Neural cell (in vitro differentiated cells): ENCODE measurements at regions not wholly inside any gene's neighbourhood (a gene's known extent, or its start where the extent isn't known, plus 50 kb on each side); places are given as distances from the start of the nearest gene placed in this dataset.

Experiments
- H2AFZ ChIP-seq: fragments of 200-600, 300-800 bp; sonication (generic), shearing (Covaris generic); 2 replicates; pipeline ENCODE4 v1.6.0; 2014; ENCODE audit warnings: low read depth, mild to moderate bottlenecking, antibody characterized with exemption, low read length, moderate library complexity
- H3F3A ChIP-seq: fragments of 200-600 bp; shearing (Covaris generic); 2 replicates; pipeline ENCODE4 v1.6.1; 2016; ENCODE audit warnings: mild to moderate bottlenecking, moderate library complexity, mixed read lengths, antibody characterized with exemption, low read length; ENCODE audit not compliant: insufficient read depth, poor library complexity, severe bottlenecking
- H3K27ac ChIP-seq: fragments of 200-600, 300-800 bp; sonication (generic), shearing (Covaris generic); 2 replicates; pipeline ENCODE4 v1.5.1; 2014; ENCODE audit warnings: mild to moderate bottlenecking, low read length, moderate library complexity
- H3K27me3 ChIP-seq: fragments of 300-800, 200-600 bp; sonication (generic), shearing (Covaris generic); 2 replicates; pipeline ENCODE4 v1.6.0; 2014; ENCODE audit warnings: mild to moderate bottlenecking, low read depth, low read length, moderate library complexity; ENCODE audit not compliant: insufficient read depth
- H3K36me3 ChIP-seq: fragments of 300-800, 200-600 bp; sonication (generic), shearing (Covaris generic); 2 replicates; pipeline ENCODE4 v1.5.1; 2014; ENCODE audit warnings: mild to moderate bottlenecking, antibody characterized with exemption, low read length, moderate library complexity; ENCODE audit not compliant: insufficient read depth
- H3K4me2 ChIP-seq: fragments of 300-800, 200-600 bp; sonication (generic), shearing (Covaris generic); 2 replicates; pipeline ENCODE4 v1.6.0; 2014; ENCODE audit warnings: mild to moderate bottlenecking, low read length
- H3K4me3 ChIP-seq: fragments of 300-800, 200-600 bp; sonication (generic), shearing (Covaris generic); 2 replicates; pipeline ENCODE4 v1.5.1; 2014; ENCODE audit warnings: mild to moderate bottlenecking, low read length, moderate library complexity
- H3K79me2 ChIP-seq: fragments of 200-600 bp; shearing (Covaris generic); replicated peaks from 2 replicates; pipeline ENCODE4 v1.6.0; 2014; ENCODE audit warnings: mild to moderate bottlenecking, low read length, moderate library complexity; ENCODE audit not compliant: insufficient read depth
- H3K9ac ChIP-seq: fragments of 300-800, 200-600 bp; sonication (generic), shearing (Covaris generic); 2 replicates; pipeline ENCODE4 v1.6.1; 2016; ENCODE audit warnings: mild to moderate bottlenecking, low read length, mixed read lengths
- H3K9me2 ChIP-seq: fragments of 200-600 bp; shearing (Covaris generic); 2 replicates; pipeline ENCODE4 v1.6.1; 2016; ENCODE audit warnings: mild to moderate bottlenecking, low read length, mixed read lengths; ENCODE audit not compliant: insufficient read depth
- H3K9me3 ChIP-seq: fragments of 200-600, 300-800 bp; sonication (generic), shearing (Covaris generic); 2 replicates; pipeline ENCODE4 v1.6.1; 2016; ENCODE audit warnings: mild to moderate bottlenecking, mixed run types, low read length, moderate library complexity, mixed read lengths
- H4K20me1 ChIP-seq: fragments of 200-600 bp; shearing (Covaris generic); 2 replicates; pipeline ENCODE4 v1.6.1; 2016; ENCODE audit warnings: mild to moderate bottlenecking, mixed run types; ENCODE audit not compliant: insufficient read depth
- CTCF ChIP-seq: fragments of 450-650 bp; IDR thresholded peaks from 2 replicates; pipeline ENCODE4 v1.5.1; 2014; ENCODE audit warnings: antibody characterized with exemption, mild to moderate bottlenecking, moderate library complexity; ENCODE audit not compliant: poor library complexity, severe bottlenecking
- EP300 ChIP-seq: fragments of 450-650 bp; conservative IDR thresholded peaks from 2 replicates; pipeline ENCODE4 v1.6.1; 2014; ENCODE audit warnings: antibody characterized with exemption, mild to moderate bottlenecking, moderate library complexity; ENCODE audit not compliant: poor library complexity, severe bottlenecking
- EZH2 ChIP-seq: fragments of 200-600, 300-800 bp; shearing (Covaris generic), sonication (generic); IDR thresholded peaks from 2 replicates; pipeline ENCODE4 v1.6.1; 2014; ENCODE audit warnings: antibody characterized with exemption, low read length, borderline replicate concordance, mild to moderate bottlenecking; ENCODE audit not compliant: insufficient read depth, poor library complexity, severe bottlenecking
- MXI1 ChIP-seq: fragments of 450-650 bp; conservative IDR thresholded peaks from 2 replicates; pipeline ENCODE4 v1.6.1; 2014; ENCODE audit warnings: antibody characterized with exemption, mild to moderate bottlenecking; ENCODE audit not compliant: poor library complexity, severe bottlenecking
- POLR2AphosphoS5 ChIP-seq: IDR thresholded peaks from 2 replicates; pipeline ENCODE4 v1.6.1; 2012
- RAD21 ChIP-seq: fragments of 450-650 bp; conservative IDR thresholded peaks from 2 replicates; pipeline ENCODE4 v1.6.1; 2014; ENCODE audit warnings: antibody characterized with exemption, mild to moderate bottlenecking, moderate library complexity
- REST ChIP-seq: IDR thresholded peaks from 2 replicates; pipeline ENCODE4 v1.6.1; 2012; ENCODE audit warnings: borderline replicate concordance
- SMC3 ChIP-seq: fragments of 450-650 bp; conservative IDR thresholded peaks from 2 replicates; pipeline ENCODE4 v1.6.1; 2014; ENCODE audit warnings: antibody characterized with exemption, mild to moderate bottlenecking, moderate library complexity; ENCODE audit not compliant: poor library complexity
- TAF1 ChIP-seq: IDR thresholded peaks from 2 replicates; pipeline ENCODE4 v1.6.1; 2012; ENCODE audit warnings: low read depth

- no peak for TF ChIP-seq TAF1
- TF ChIP-seq CTCF = no peak
- no peak for TF ChIP-seq MXI1
- TF ChIP-seq EP300 = no peak
- TF ChIP-seq SMC3 = no peak
- TF ChIP-seq EZH2 = no peak
- TF ChIP-seq REST = no peak
- TF ChIP-seq RAD21 = no peak
- TF ChIP-seq POLR2AphosphoS5 = no peak
- H3K4me3 ChIP-seq = no peak overlapping the region
- H3K4me2 ChIP-seq = no peak overlapping the region
- no peaks in the 10 kb centered on the region for H3K27me3 ChIP-seq
- H3K9me3 ChIP-seq = no peaks in the 10 kb centered on the region
- H3F3A ChIP-seq = no peaks in the 10 kb centered on the region
- H3K36me3 ChIP-seq = no peaks in the 10 kb centered on the region
- H3K79me2 ChIP-seq = no peaks in the 10 kb centered on the region
- no peaks in the 10 kb centered on the region for H4K20me1 ChIP-seq
- H3K9ac ChIP-seq = no peak overlapping the region
- no peaks in the 10 kb centered on the region for H3K9me2 ChIP-seq
- H2AFZ ChIP-seq = no peak overlapping the region
- no peak overlapping the region for H3K27ac ChIP-seq
Measured at GRCh38 chr4:144556636-144557035, 89.3 kb upstream of the HHIP start.

- Histone ChIP-seq H3K9me2 (no peaks in the 10 kb centered on the region), H3K9me3 (no peaks in the 10 kb centered on the region), H3K79me2 (no peaks in the 10 kb centered on the region), H2AFZ (no peak overlapping the region), H3K9ac (no peak overlapping the region), H3F3A (no peaks in the 10 kb centered on the region), H3K4me3 (no peak overlapping the region), H3K27ac (no peak overlapping the region), H3K4me2 (no peak overlapping the region), H4K20me1 (no peaks in the 10 kb centered on the region), H3K27me3 (no peaks in the 10 kb centered on the region), H3K36me3 (no peaks in the 10 kb centered on the region)
- no peak for TF ChIP-seq RAD21
- TF ChIP-seq CTCF = no peak
- no peak for TF ChIP-seq MXI1
- no peak for TF ChIP-seq REST
- no peak for TF ChIP-seq POLR2AphosphoS5
- TF ChIP-seq EZH2 = no peak
- TF ChIP-seq EP300 = no peak
- no peak for TF ChIP-seq TAF1
- no peak for TF ChIP-seq SMC3
Measured at GRCh38 chr4:144557404-144557803, 88.6 kb upstream of the HHIP start.
